ENCODE measurements at regions not wholly inside any gene's neighbourhood (a gene's known extent, or its start where the extent isn't known, plus 50 kb on each side); places are given as distances from the start of the nearest gene placed in this dataset.

- no peak for TF ChIP-seq CREB1 (IDR thresholded peaks at IDR 0.05)
- no peak for TF ChIP-seq CREB1 (CRISPR knock-in tag; IDR thresholded peaks at IDR 0.05)
- TF ChIP-seq CREM (IDR thresholded peaks at IDR 0.05): peak; percentile 26; the same call in 1 of the 2 replicates
- no peak for TF ChIP-seq CREM (CRISPR knock-in tag; IDR thresholded peaks at IDR 0.05)
- no peak for TF ChIP-seq SETDB1 (CRISPR knock-in tag; IDR thresholded peaks at IDR 0.05; ENCODE audit: borderline replicate concordance)
- no peak for TF ChIP-seq ELF4 (CRISPR knock-in tag; IDR thresholded peaks at IDR 0.05; ENCODE audit: borderline replicate concordance)
- TF ChIP-seq HNRNPUL1 (IDR thresholded peaks at IDR 0.05; ENCODE audit: low read depth, low read length): no peak
Measured at GRCh38 chr1:228857611-228858010, 122.3 kb downstream of the RHOU start.

Measured in HepG2 (cell line).